H1 (cell line): ENCODE measurements at regions not wholly inside any gene's neighbourhood (a gene's known extent, or its start where the extent isn't known, plus 50 kb on each side); places are given as distances from the start of the nearest gene placed in this dataset.

ENCODE experiments used
- CTCF ChIA-PET: fragments of 300-600 bp; sonication (Branson Sonifier 250); formaldehyde crosslinking; loops from one replicate; lab custom pipeline; 2021; ENCODE audit not compliant: partially characterized antibody; lab: Charles Lee
- POLR2A ChIA-PET: fragments of 300-600 bp; sonication (Branson Sonifier 250); formaldehyde crosslinking; loops from one replicate; lab custom pipeline; 2021; ENCODE audit warnings: inconsistent platforms; ENCODE audit not compliant: partially characterized antibody; lab: Charles Lee
- DNase-seq, 2 experiments: peaks; one replicate each; pipeline versions ENCODE4 v3.0.0 to v3.0.0-alpha.2; 2010 to 2022; ENCODE audit warnings: low spot score in 2 of 2, low read depth in 1 of 2, mixed read lengths in 1 of 2
- FAIRE-seq: peaks from 2 replicates; lab custom pipeline; 2011; peaks lifted over from hg19 to GRCh38; lab: Jason Lieb, UNC
- H2AFZ ChIP-seq: 2 replicates; pipeline ENCODE4 v1.8.1; 2012; ENCODE audit warnings: low read length, inconsistent platforms
- H2AK5ac ChIP-seq: 2 replicates; pipeline ENCODE4 v1.6.1; 2013; ENCODE audit warnings: low read depth, low read length
- H2BK120ac ChIP-seq: replicated peaks from 2 replicates; pipeline ENCODE3; 2013; ENCODE audit warnings: low read depth, low read length, inconsistent platforms
- H2BK12ac ChIP-seq: 2 replicates; pipeline ENCODE4 v1.6.1; 2013; ENCODE audit warnings: low read depth, low read length
- H2BK15ac ChIP-seq: 2 replicates; pipeline ENCODE4 v1.6.1; 2013; ENCODE audit warnings: low read length
- H2BK20ac ChIP-seq: 2 replicates; pipeline ENCODE4 v1.6.1; 2013; ENCODE audit warnings: low read length
- H2BK5ac ChIP-seq: 2 replicates; pipeline ENCODE4 v1.6.1; 2013; ENCODE audit warnings: low read depth, low read length
- H3K14ac ChIP-seq: 2 replicates; pipeline ENCODE4 v1.6.1; 2013; ENCODE audit warnings: inconsistent platforms; ENCODE audit not compliant: insufficient read length
- H3K18ac ChIP-seq: 2 replicates; pipeline ENCODE4 v1.6.1; 2013; ENCODE audit warnings: low read length; ENCODE audit errors: extremely low read depth
- H3K23ac ChIP-seq: 2 replicates; pipeline ENCODE4 v1.6.1; 2013; ENCODE audit warnings: inconsistent platforms; ENCODE audit not compliant: insufficient read length
- H3K23me2 ChIP-seq: 2 replicates; pipeline ENCODE4 v1.6.1; 2013; ENCODE audit warnings: low read depth, low read length
- H3K27ac ChIP-seq: 2 replicates; pipeline ENCODE4 v1.6.1; 2011; ENCODE audit warnings: low read depth, low read length, inconsistent platforms
- H3K27me3 ChIP-seq, 4 experiments: replicated peaks in 1 of 4; 1 replicate in 1 of 4; 2 replicates in 3 of 4; pipeline versions ENCODE4 v1.6.1 to v1.8.1; 2011 to 2013; ENCODE audit warnings: low read length in 3 of 4, mild to moderate bottlenecking in 3 of 4, inconsistent platforms in 2 of 4, mixed read lengths in 2 of 4, moderate library complexity in 1 of 4; ENCODE audit not compliant: control insufficient read depth in 3 of 4, insufficient read depth in 3 of 4; ENCODE audit errors: extremely low read depth in 1 of 4
- H3K36me3 ChIP-seq, 4 experiments: 2 replicates each; pipeline versions ENCODE4 v1.6.1 to v1.8.1; 2011 to 2013; ENCODE audit warnings: mild to moderate bottlenecking in 4 of 4, low read length in 3 of 4, moderate library complexity in 2 of 4, control low read depth in 1 of 4, inconsistent platforms in 1 of 4; ENCODE audit not compliant: insufficient read depth in 4 of 4, control insufficient read depth in 2 of 4
- H3K4ac ChIP-seq: replicated peaks from 2 replicates; pipeline ENCODE3; 2013; ENCODE audit warnings: low read length, low read depth, mixed read lengths, inconsistent platforms; ENCODE audit not compliant: insufficient read length
- H3K4me1 ChIP-seq, 4 experiments: replicated peaks in 1 of 4; 1 replicate in 1 of 4; 2 replicates in 3 of 4; pipeline versions ENCODE4 v1.6.1 to v1.8.1; 2011 to 2013; ENCODE audit warnings: low read length in 3 of 4, inconsistent platforms in 2 of 4, mixed read lengths in 1 of 4; ENCODE audit not compliant: insufficient read depth in 4 of 4, control insufficient read depth in 3 of 4
- H3K4me2 ChIP-seq, 2 experiments: 2 replicates each; pipeline versions ENCODE4 v1.6.1 to v1.8.1; 2011 to 2013; ENCODE audit warnings: low read depth in 2 of 2, low read length in 2 of 2, control low read depth in 1 of 2, inconsistent platforms in 1 of 2, mild to moderate bottlenecking in 1 of 2; ENCODE audit not compliant: insufficient read depth in 1 of 2
- H3K4me3 ChIP-seq, 4 experiments: fragments of 200-600, 300-600 bp in 1 of 4; sonication (generic), shearing (Covaris generic), sonication (Bioruptor Twin) in 1 of 4; 2 replicates each; pipeline versions ENCODE4 v1.5.1 to v1.8.1; 2011 to 2016; ENCODE audit warnings: low read length in 4 of 4, low read depth in 3 of 4, control low read depth in 2 of 4, inconsistent platforms in 2 of 4, mild to moderate bottlenecking in 2 of 4, mixed read lengths in 1 of 4, moderate library complexity in 1 of 4; ENCODE audit not compliant: insufficient read depth in 2 of 4; ENCODE audit errors: extremely low read depth in 1 of 4
- H3K56ac ChIP-seq: replicated peaks from 2 replicates; pipeline ENCODE3; 2013; ENCODE audit warnings: low read depth, mild to moderate bottlenecking, mixed read lengths, low read length, inconsistent platforms; ENCODE audit not compliant: insufficient read length
- H3K79me1 ChIP-seq: 2 replicates; pipeline ENCODE4 v1.6.1; 2013; ENCODE audit warnings: low read depth, low read length, control low read depth
- H3K79me2 ChIP-seq, 2 experiments: 2 replicates each; pipeline versions ENCODE4 v1.6.1 to v1.8.1; 2012 to 2013; ENCODE audit warnings: low read length in 2 of 2, mild to moderate bottlenecking in 2 of 2, inconsistent platforms in 1 of 2; ENCODE audit not compliant: insufficient read depth in 2 of 2, control insufficient read depth in 1 of 2
- H3K9ac ChIP-seq, 4 experiments: replicated peaks in 1 of 4; 1 replicate in 1 of 4; 2 replicates in 3 of 4; pipeline versions ENCODE4 v1.6.1 to v1.8.1; 2011 to 2013; ENCODE audit warnings: low read depth in 3 of 4, low read length in 3 of 4, control low read depth in 2 of 4, mild to moderate bottlenecking in 2 of 4, moderate library complexity in 2 of 4, inconsistent platforms in 1 of 4; ENCODE audit errors: extremely low read depth in 1 of 4
- H3K9me3 ChIP-seq, 2 experiments: 2 replicates each; pipeline versions ENCODE4 v1.6.1 to v1.8.1; 2012 to 2013; ENCODE audit warnings: mild to moderate bottlenecking in 2 of 2, moderate library complexity in 2 of 2, control low read depth in 1 of 2, inconsistent platforms in 1 of 2, low read depth in 1 of 2, low read length in 1 of 2, mixed read lengths in 1 of 2; ENCODE audit not compliant: insufficient read depth in 2 of 2
- H4K20me1 ChIP-seq, 2 experiments: replicated peaks in 1 of 2; 2 replicates each; pipeline versions ENCODE3 to v1.8.1; 2011 to 2013; ENCODE audit warnings: inconsistent platforms in 2 of 2, low read length in 2 of 2, mild to moderate bottlenecking in 1 of 2; ENCODE audit not compliant: insufficient read depth in 2 of 2, control insufficient read depth in 1 of 2
- H4K5ac ChIP-seq: 2 replicates; pipeline ENCODE4 v1.6.1; 2013; ENCODE audit warnings: low read length, low read depth, mixed read lengths, inconsistent platforms; ENCODE audit not compliant: insufficient read length
- H4K8ac ChIP-seq: 2 replicates; pipeline ENCODE4 v1.8.0; 2013; ENCODE audit warnings: mild to moderate bottlenecking, moderate library complexity, low read length, inconsistent platforms; ENCODE audit not compliant: insufficient read depth; ENCODE audit errors: extremely low read depth
- H4K91ac ChIP-seq: replicated peaks from 2 replicates; pipeline ENCODE3; 2013; ENCODE audit warnings: low read length, mixed read lengths, inconsistent platforms; ENCODE audit not compliant: insufficient read length
- NRF1 ChIP-seq: IDR thresholded peaks from 2 replicates; pipeline ENCODE4 v1.6.1; 2011; ENCODE audit warnings: mild to moderate bottlenecking, low read depth, low read length, improper control_type of control experiment
- RBBP5 ChIP-seq: IDR thresholded peaks from 2 replicates; pipeline ENCODE4 v1.7.1; 2012; ENCODE audit warnings: low read depth, mild to moderate bottlenecking, inconsistent platforms, low read length, moderate library complexity, borderline replicate concordance
- TCF12 ChIP-seq: IDR thresholded peaks from 2 replicates; pipeline ENCODE4 v1.6.1; 2011; ENCODE audit warnings: low read depth, mild to moderate bottlenecking, low read length
- WGBS, 2 experiments: shearing (Covaris generic) in 1 of 2; methylation state at CpG; one replicate each; pipeline versions ENCODE4 v1.1.6 to v1.1.7; 2013 to 2015; ENCODE audit warnings: low lambda C conversion rate in 2 of 2, mixed read lengths in 2 of 2, inconsistent platforms in 1 of 2, low coverage in 1 of 2, missing lambda C conversion rate in 1 of 2; ENCODE audit not compliant: insufficient replicate concordance in 2 of 2, insufficient coverage in 1 of 2, insufficient read length in 1 of 2; ENCODE audit errors: extremely low coverage in 1 of 2, missing lambda C conversion rate in 1 of 2; 5-methylcytosine and 5-hydroxymethylcytosine counted together

- Histone ChIP-seq H3K27me3 (no peaks in the 10 kb centered on the region), H3K23ac (no peak overlapping the region), H3K23me2 (no peaks in the 10 kb centered on the region), H3K9me3 (no peaks in the 10 kb centered on the region), H3K4ac (no peak overlapping the region), H3K27ac (no peak overlapping the region), H2BK12ac (no peak overlapping the region), H2BK20ac (no peak overlapping the region), H3K4me2 (no peak overlapping the region), H3K9ac (no peak overlapping the region), H2AFZ (no peak overlapping the region), H4K8ac (no peak overlapping the region), H3K18ac (no peak overlapping the region), H2BK5ac (no peak overlapping the region), H2BK15ac (no peak overlapping the region), H4K5ac (no peak overlapping the region), H3K79me2 (no peaks in the 10 kb centered on the region), H4K91ac (no peak overlapping the region), H3K56ac (no peak overlapping the region), H4K20me1 (no peaks in the 10 kb centered on the region), H3K14ac (no peak overlapping the region), H3K79me1 (no peaks in the 10 kb centered on the region), H2BK120ac (no peak overlapping the region), H3K36me3 (no peaks in the 10 kb centered on the region), H3K4me3 (no peak overlapping the region), H3K4me1 (no peaks in the 10 kb centered on the region), H2AK5ac (no peak overlapping the region)
- FAIRE-seq, result no peak
- POLR2A ChIA-PET, result no interaction called here
- CTCF ChIA-PET, result no interaction called here
- WGBS, 2 experiments, result 100% methylated on average over 1 of the region's 1 CpG; no CpG with 5 or more reads in 1 of the 2 experiments
- no peak for DNase-seq
- no peak for TF ChIP-seq TCF12
- no peak for TF ChIP-seq NRF1
- no peak for TF ChIP-seq RBBP5
Observed at GRCh38 chrX:7307720-7308119, 159.8 kb upstream of the PUDP start.
